ENCODE measurements at regions not wholly inside any gene's neighbourhood (a gene's known extent, or its start where the extent isn't known, plus 50 kb on each side); places are given as distances from the start of the nearest gene placed in this dataset.

DNA sequence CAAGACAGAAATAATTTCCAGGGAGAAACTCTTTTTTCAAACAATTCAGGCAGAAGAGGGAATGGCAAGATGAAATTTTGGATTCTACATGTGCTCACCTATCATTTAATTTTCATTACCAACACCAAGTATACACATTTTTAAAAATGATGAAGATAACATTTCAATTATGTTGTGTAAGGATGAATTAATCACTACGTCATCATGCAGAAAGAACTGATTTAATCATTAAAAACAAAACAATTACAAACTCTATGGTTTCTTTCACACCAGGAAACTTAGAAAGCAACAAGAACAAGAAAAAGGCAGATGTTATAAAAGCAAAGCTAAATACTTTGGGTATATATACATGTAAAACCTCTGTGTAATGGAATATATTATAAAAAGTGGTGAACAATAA lies 668.5 kb downstream of the NCAM2 start:
- Histone ChIP-seq H2BK5ac (ENCODE audit: low read depth, low read length) (no peak overlapping the region), H4K20me1 (replicated peaks in 1 of 2; ENCODE audit: control insufficient read depth in 1 of 2, insufficient read depth in 2 of 2, low read length in 2 of 2) (no peaks in the 10 kb centered on the region), H3K27ac (ENCODE audit: low read depth, low read length) (no peak overlapping the region), H2AK5ac (ENCODE audit: low read depth, low read length) (no peak overlapping the region), H3K4me3 (ENCODE audit: extremely low read depth in 1 of 4, insufficient read depth in 2 of 4, low read depth in 3 of 4, low read length in 4 of 4) (no peak overlapping the region), H3K56ac (replicated peaks; ENCODE audit: insufficient read length, low read depth, low read length) (no peak overlapping the region), H4K91ac (replicated peaks; ENCODE audit: insufficient read length, low read length) (no peak overlapping the region), H3K23me2 (ENCODE audit: low read depth, low read length) (no peaks in the 10 kb centered on the region), H3K9me3 (ENCODE audit: insufficient read depth in 2 of 2, low read depth in 1 of 2, low read length in 1 of 2) (peaks cover 0 to 3% of the 10 kb centered on the region in 2 experiments; a peak in 1 of 4 replicates), H3K9ac (replicated peaks in 1 of 4; ENCODE audit: extremely low read depth in 1 of 4, low read depth in 3 of 4, low read length in 3 of 4) (no peak overlapping the region), H3K36me3 (ENCODE audit: control insufficient read depth in 2 of 4, insufficient read depth in 4 of 4, low read length in 3 of 4) (no peaks in the 10 kb centered on the region), H3K4me1 (replicated peaks in 1 of 4; ENCODE audit: control insufficient read depth in 3 of 4, insufficient read depth in 4 of 4, low read length in 3 of 4) (no peaks in the 10 kb centered on the region), H3K14ac (ENCODE audit: insufficient read length) (no peak overlapping the region), H2BK120ac (replicated peaks; ENCODE audit: low read depth, low read length) (no peak overlapping the region), H3K4ac (replicated peaks; ENCODE audit: insufficient read length, low read depth, low read length) (no peak overlapping the region), H3K79me2 (ENCODE audit: control insufficient read depth in 1 of 2, insufficient read depth in 2 of 2, low read length in 2 of 2) (no peaks in the 10 kb centered on the region), H3K4me2 (ENCODE audit: insufficient read depth in 1 of 2, low read depth in 2 of 2, low read length in 2 of 2) (no peak overlapping the region), H3K79me1 (ENCODE audit: low read depth, low read length) (no peaks in the 10 kb centered on the region), H2BK12ac (ENCODE audit: low read depth, low read length) (no peak overlapping the region), H2BK20ac (ENCODE audit: low read length) (no peak overlapping the region), H4K8ac (ENCODE audit: extremely low read depth, insufficient read depth, low read length) (no peak overlapping the region), H2BK15ac (ENCODE audit: low read length) (no peak overlapping the region), H3K27me3 (replicated peaks in 1 of 4; ENCODE audit: control insufficient read depth in 3 of 4, extremely low read depth in 1 of 4, insufficient read depth in 3 of 4, low read length in 3 of 4) (no peaks in the 10 kb centered on the region), H2AFZ (ENCODE audit: low read length) (no peak overlapping the region), H4K5ac (ENCODE audit: insufficient read length, low read depth, low read length) (no peak overlapping the region), H3K23ac (ENCODE audit: insufficient read length) (no peak overlapping the region), H3K18ac (ENCODE audit: extremely low read depth, low read length) (no peak overlapping the region)
- TF ChIP-seq MAFK (IDR thresholded peaks at IDR 0.05; ENCODE audit: low read depth, low read length): no peak
- no peak for TF ChIP-seq EZH2 (IDR thresholded peaks at IDR 0.05; ENCODE audit: low read depth, low read length, severe bottlenecking)
- TF ChIP-seq, protein P1, sequence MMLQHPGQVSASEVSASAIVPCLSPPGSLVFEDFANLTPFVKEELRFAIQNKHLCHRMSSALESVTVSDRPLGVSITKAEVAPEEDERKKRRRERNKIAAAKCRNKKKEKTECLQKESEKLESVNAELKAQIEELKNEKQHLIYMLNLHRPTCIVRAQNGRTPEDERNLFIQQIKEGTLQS (IDR thresholded peaks at IDR 0.05; ENCODE audit: insufficient read depth, low read depth, low read length): no peak
- no peak for TF ChIP-seq RXRA (IDR thresholded peaks at IDR 0.05; ENCODE audit: insufficient read depth, low read depth, low read length)
- no peak for TF ChIP-seq CBX5 (IDR thresholded peaks at IDR 0.05; ENCODE audit: low read depth, low read length)
- no peak for TF ChIP-seq SIRT6 (IDR thresholded peaks at IDR 0.05; ENCODE audit: low read length)
- TF ChIP-seq TCF12 (IDR thresholded peaks at IDR 0.05; ENCODE audit: low read depth, low read length): no peak
- no peak for TF ChIP-seq PHF8 (conservative IDR thresholded peaks at IDR 0.05; ENCODE audit: low read depth, low read length)
- TF ChIP-seq NRF1 (IDR thresholded peaks at IDR 0.05; ENCODE audit: low read depth, low read length): no peak
- TF ChIP-seq BRCA1 (IDR thresholded peaks at IDR 0.05; ENCODE audit: low read depth, low read length): no peak
- no peak for TF ChIP-seq HDAC6 (IDR thresholded peaks at IDR 0.05; ENCODE audit: low read depth, low read length)
- no peak for TF ChIP-seq KDM5A (IDR thresholded peaks at IDR 0.05; ENCODE audit: low read length)
- TF ChIP-seq EGR1 (IDR thresholded peaks at IDR 0.05; ENCODE audit: borderline replicate concordance, low read depth, low read length): no peak
- POLR2A ChIA-PET (ENCODE audit: partially characterized antibody): no interaction called here
- DNase-seq (ENCODE audit: low read depth in 1 of 2, low spot score in 2 of 2): no peak
- CTCF ChIA-PET (ENCODE audit: partially characterized antibody): no interaction called here
- no peak for FAIRE-seq
- 90% methylated on average over 1 of the region's 1 CpG; no CpG with 5 or more reads in 1 of the 2 experiments for WGBS, 2 experiments (ENCODE audit: extremely low coverage in 1 of 2, insufficient coverage in 1 of 2, insufficient read length in 1 of 2, insufficient replicate concordance in 2 of 2, low coverage in 1 of 2, low lambda C conversion rate in 2 of 2, missing lambda C conversion rate in 1 of 2)

All from H1 (cell line).